H1 (cell line): ENCODE measurements at regions not wholly inside any gene's neighbourhood (a gene's known extent, or its start where the extent isn't known, plus 50 kb on each side); places are given as distances from the start of the nearest gene placed in this dataset.

Experiments
- CTCF ChIA-PET: fragments of 300-600 bp; sonication (Branson Sonifier 250); formaldehyde crosslinking; loops from one replicate; lab custom pipeline; 2021; ENCODE audit not compliant: partially characterized antibody; lab: Charles Lee
- POLR2A ChIA-PET: fragments of 300-600 bp; sonication (Branson Sonifier 250); formaldehyde crosslinking; loops from one replicate; lab custom pipeline; 2021; ENCODE audit warnings: inconsistent platforms; ENCODE audit not compliant: partially characterized antibody; lab: Charles Lee
- DNase-seq, 2 experiments: peaks; one replicate each; pipeline versions ENCODE4 v3.0.0 to v3.0.0-alpha.2; 2010 to 2022; ENCODE audit warnings: low spot score in 2 of 2, low read depth in 1 of 2, mixed read lengths in 1 of 2
- FAIRE-seq: peaks from 2 replicates; lab custom pipeline; 2011; peaks lifted over from hg19 to GRCh38; lab: Jason Lieb, UNC
- H2AFZ ChIP-seq: 2 replicates; pipeline ENCODE4 v1.8.1; 2012; ENCODE audit warnings: low read length, inconsistent platforms
- H2AK5ac ChIP-seq: 2 replicates; pipeline ENCODE4 v1.6.1; 2013; ENCODE audit warnings: low read depth, low read length
- H2BK120ac ChIP-seq: replicated peaks from 2 replicates; pipeline ENCODE3; 2013; ENCODE audit warnings: low read depth, low read length, inconsistent platforms
- H2BK12ac ChIP-seq: 2 replicates; pipeline ENCODE4 v1.6.1; 2013; ENCODE audit warnings: low read depth, low read length
- H2BK15ac ChIP-seq: 2 replicates; pipeline ENCODE4 v1.6.1; 2013; ENCODE audit warnings: low read length
- H2BK20ac ChIP-seq: 2 replicates; pipeline ENCODE4 v1.6.1; 2013; ENCODE audit warnings: low read length
- H2BK5ac ChIP-seq: 2 replicates; pipeline ENCODE4 v1.6.1; 2013; ENCODE audit warnings: low read depth, low read length
- H3K14ac ChIP-seq: 2 replicates; pipeline ENCODE4 v1.6.1; 2013; ENCODE audit warnings: inconsistent platforms; ENCODE audit not compliant: insufficient read length
- H3K18ac ChIP-seq: 2 replicates; pipeline ENCODE4 v1.6.1; 2013; ENCODE audit warnings: low read length; ENCODE audit errors: extremely low read depth
- H3K23ac ChIP-seq: 2 replicates; pipeline ENCODE4 v1.6.1; 2013; ENCODE audit warnings: inconsistent platforms; ENCODE audit not compliant: insufficient read length
- H3K23me2 ChIP-seq: 2 replicates; pipeline ENCODE4 v1.6.1; 2013; ENCODE audit warnings: low read depth, low read length
- H3K27ac ChIP-seq: 2 replicates; pipeline ENCODE4 v1.6.1; 2011; ENCODE audit warnings: low read depth, low read length, inconsistent platforms
- H3K27me3 ChIP-seq, 4 experiments: replicated peaks in 1 of 4; 1 replicate in 1 of 4; 2 replicates in 3 of 4; pipeline versions ENCODE4 v1.6.1 to v1.8.1; 2011 to 2013; ENCODE audit warnings: low read length in 3 of 4, mild to moderate bottlenecking in 3 of 4, inconsistent platforms in 2 of 4, mixed read lengths in 2 of 4, moderate library complexity in 1 of 4; ENCODE audit not compliant: control insufficient read depth in 3 of 4, insufficient read depth in 3 of 4; ENCODE audit errors: extremely low read depth in 1 of 4
- H3K36me3 ChIP-seq, 4 experiments: 2 replicates each; pipeline versions ENCODE4 v1.6.1 to v1.8.1; 2011 to 2013; ENCODE audit warnings: mild to moderate bottlenecking in 4 of 4, low read length in 3 of 4, moderate library complexity in 2 of 4, control low read depth in 1 of 4, inconsistent platforms in 1 of 4; ENCODE audit not compliant: insufficient read depth in 4 of 4, control insufficient read depth in 2 of 4
- H3K4ac ChIP-seq: replicated peaks from 2 replicates; pipeline ENCODE3; 2013; ENCODE audit warnings: low read length, low read depth, mixed read lengths, inconsistent platforms; ENCODE audit not compliant: insufficient read length
- H3K4me1 ChIP-seq, 4 experiments: replicated peaks in 1 of 4; 1 replicate in 1 of 4; 2 replicates in 3 of 4; pipeline versions ENCODE4 v1.6.1 to v1.8.1; 2011 to 2013; ENCODE audit warnings: low read length in 3 of 4, inconsistent platforms in 2 of 4, mixed read lengths in 1 of 4; ENCODE audit not compliant: insufficient read depth in 4 of 4, control insufficient read depth in 3 of 4
- H3K4me2 ChIP-seq, 2 experiments: 2 replicates each; pipeline versions ENCODE4 v1.6.1 to v1.8.1; 2011 to 2013; ENCODE audit warnings: low read depth in 2 of 2, low read length in 2 of 2, control low read depth in 1 of 2, inconsistent platforms in 1 of 2, mild to moderate bottlenecking in 1 of 2; ENCODE audit not compliant: insufficient read depth in 1 of 2
- H3K4me3 ChIP-seq, 4 experiments: fragments of 200-600, 300-600 bp in 1 of 4; sonication (generic), shearing (Covaris generic), sonication (Bioruptor Twin) in 1 of 4; 2 replicates each; pipeline versions ENCODE4 v1.5.1 to v1.8.1; 2011 to 2016; ENCODE audit warnings: low read length in 4 of 4, low read depth in 3 of 4, control low read depth in 2 of 4, inconsistent platforms in 2 of 4, mild to moderate bottlenecking in 2 of 4, mixed read lengths in 1 of 4, moderate library complexity in 1 of 4; ENCODE audit not compliant: insufficient read depth in 2 of 4; ENCODE audit errors: extremely low read depth in 1 of 4
- H3K56ac ChIP-seq: replicated peaks from 2 replicates; pipeline ENCODE3; 2013; ENCODE audit warnings: low read depth, mild to moderate bottlenecking, mixed read lengths, low read length, inconsistent platforms; ENCODE audit not compliant: insufficient read length
- H3K79me1 ChIP-seq: 2 replicates; pipeline ENCODE4 v1.6.1; 2013; ENCODE audit warnings: low read depth, low read length, control low read depth
- H3K79me2 ChIP-seq, 2 experiments: 2 replicates each; pipeline versions ENCODE4 v1.6.1 to v1.8.1; 2012 to 2013; ENCODE audit warnings: low read length in 2 of 2, mild to moderate bottlenecking in 2 of 2, inconsistent platforms in 1 of 2; ENCODE audit not compliant: insufficient read depth in 2 of 2, control insufficient read depth in 1 of 2
- H3K9ac ChIP-seq, 4 experiments: replicated peaks in 1 of 4; 1 replicate in 1 of 4; 2 replicates in 3 of 4; pipeline versions ENCODE4 v1.6.1 to v1.8.1; 2011 to 2013; ENCODE audit warnings: low read depth in 3 of 4, low read length in 3 of 4, control low read depth in 2 of 4, mild to moderate bottlenecking in 2 of 4, moderate library complexity in 2 of 4, inconsistent platforms in 1 of 4; ENCODE audit errors: extremely low read depth in 1 of 4
- H3K9me3 ChIP-seq, 2 experiments: 2 replicates each; pipeline versions ENCODE4 v1.6.1 to v1.8.1; 2012 to 2013; ENCODE audit warnings: mild to moderate bottlenecking in 2 of 2, moderate library complexity in 2 of 2, control low read depth in 1 of 2, inconsistent platforms in 1 of 2, low read depth in 1 of 2, low read length in 1 of 2, mixed read lengths in 1 of 2; ENCODE audit not compliant: insufficient read depth in 2 of 2
- H4K20me1 ChIP-seq, 2 experiments: replicated peaks in 1 of 2; 2 replicates each; pipeline versions ENCODE3 to v1.8.1; 2011 to 2013; ENCODE audit warnings: inconsistent platforms in 2 of 2, low read length in 2 of 2, mild to moderate bottlenecking in 1 of 2; ENCODE audit not compliant: insufficient read depth in 2 of 2, control insufficient read depth in 1 of 2
- H4K5ac ChIP-seq: 2 replicates; pipeline ENCODE4 v1.6.1; 2013; ENCODE audit warnings: low read length, low read depth, mixed read lengths, inconsistent platforms; ENCODE audit not compliant: insufficient read length
- H4K8ac ChIP-seq: 2 replicates; pipeline ENCODE4 v1.8.0; 2013; ENCODE audit warnings: mild to moderate bottlenecking, moderate library complexity, low read length, inconsistent platforms; ENCODE audit not compliant: insufficient read depth; ENCODE audit errors: extremely low read depth
- H4K91ac ChIP-seq: replicated peaks from 2 replicates; pipeline ENCODE3; 2013; ENCODE audit warnings: low read length, mixed read lengths, inconsistent platforms; ENCODE audit not compliant: insufficient read length
- BACH1 ChIP-seq: IDR thresholded peaks from 2 replicates; pipeline ENCODE4 v1.6.1; 2012; ENCODE audit warnings: low read length, improper control_type of control experiment
- FOSL1 ChIP-seq: IDR thresholded peaks from 2 replicates; pipeline ENCODE4 v1.6.1; 2011; ENCODE audit warnings: mild to moderate bottlenecking, low read depth, low read length, moderate library complexity; ENCODE audit not compliant: insufficient read depth
- JUN ChIP-seq: IDR thresholded peaks from 2 replicates; pipeline ENCODE4 v1.6.1; 2011; ENCODE audit warnings: low read depth, mild to moderate bottlenecking, improper control_type of control experiment, low read length
- JUND ChIP-seq: IDR thresholded peaks from 2 replicates; pipeline ENCODE4 v1.6.1; 2011; ENCODE audit warnings: mild to moderate bottlenecking, improper control_type of control experiment, low read length
- KDM5A ChIP-seq: fragments of 200-600 bp; IDR thresholded peaks from 2 replicates; pipeline ENCODE4 v1.7.1; 2012; ENCODE audit warnings: mild to moderate bottlenecking, low read length, inconsistent platforms, mixed read lengths
- MAX ChIP-seq: IDR thresholded peaks from 2 replicates; pipeline ENCODE4 v1.6.1; 2012; ENCODE audit warnings: inconsistent platforms
- WGBS, 2 experiments: shearing (Covaris generic) in 1 of 2; methylation state at CpG; one replicate each; pipeline versions ENCODE4 v1.1.6 to v1.1.7; 2013 to 2015; ENCODE audit warnings: low lambda C conversion rate in 2 of 2, mixed read lengths in 2 of 2, inconsistent platforms in 1 of 2, low coverage in 1 of 2, missing lambda C conversion rate in 1 of 2; ENCODE audit not compliant: insufficient replicate concordance in 2 of 2, insufficient coverage in 1 of 2, insufficient read length in 1 of 2; ENCODE audit errors: extremely low coverage in 1 of 2, missing lambda C conversion rate in 1 of 2; 5-methylcytosine and 5-hydroxymethylcytosine counted together
- TF ChIP-seq, protein P1 (sequence below): IDR thresholded peaks from 2 replicates; pipeline ENCODE4 v1.6.1; 2011; ENCODE audit warnings: low read depth, mild to moderate bottlenecking, low read length; ENCODE audit not compliant: insufficient read depth

GRCh38 chr9:86773422-86773945 is 173.8 kb downstream of the GAS1 start:
- Histone ChIP-seq H3K4me2 (no peak overlapping the region), H2BK15ac (no peak overlapping the region), H3K56ac (no peak overlapping the region), H3K79me1 (no peaks in the 10 kb centered on the region), H2BK120ac (no peak overlapping the region), H2BK20ac (no peak overlapping the region), H3K27ac (no peak overlapping the region), H4K91ac (no peak overlapping the region), H3K18ac (no peak overlapping the region), H3K9me3 (no peaks in the 10 kb centered on the region), H3K27me3 (no peaks in the 10 kb centered on the region), H3K9ac (no peak overlapping the region), H3K4me1 (no peaks in the 10 kb centered on the region), H3K4me3 (no peak overlapping the region), H3K23me2 (no peaks in the 10 kb centered on the region), H2BK5ac (no peak overlapping the region), H4K20me1 (no peaks in the 10 kb centered on the region), H3K4ac (no peak overlapping the region), H3K36me3 (no peaks in the 10 kb centered on the region), H3K23ac (no peak overlapping the region), H4K5ac (no peak overlapping the region), H3K79me2 (no peaks in the 10 kb centered on the region), H2BK12ac (no peak overlapping the region)
- WGBS, 2 experiments: 88% methylated on average over 6 of the region's 6 CpGs; no CpG with 5 or more reads in 1 of the 2 experiments
- no peak for FAIRE-seq
- CTCF ChIA-PET: no interaction called here
- no peak for DNase-seq
- POLR2A ChIA-PET: no interaction called here
- TF ChIP-seq FOSL1 (no peak), JUN (no peak), KDM5A (no peak), BACH1 (no peak), MAX (no peak), JUND (no peak)
- TF ChIP-seq, protein P1, sequence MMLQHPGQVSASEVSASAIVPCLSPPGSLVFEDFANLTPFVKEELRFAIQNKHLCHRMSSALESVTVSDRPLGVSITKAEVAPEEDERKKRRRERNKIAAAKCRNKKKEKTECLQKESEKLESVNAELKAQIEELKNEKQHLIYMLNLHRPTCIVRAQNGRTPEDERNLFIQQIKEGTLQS: no peak
- TF ChIP-seq, all 59 proteins: peak for 0
- Histone ChIP-seq H3K14ac (no peak overlapping the region), H4K8ac (no peak overlapping the region), H2AK5ac (no peak overlapping the region), H2AFZ (peak overlapping the region; percentile 3; the same call in 1 of the 2 replicates)
